ENCODE measurements at regions not wholly inside any gene's neighbourhood (a gene's known extent, or its start where the extent isn't known, plus 50 kb on each side); places are given as distances from the start of the nearest gene placed in this dataset.
A peak's percentile ranks its signal among the peaks of the same experiment; 100 is the strongest.

DNA sequence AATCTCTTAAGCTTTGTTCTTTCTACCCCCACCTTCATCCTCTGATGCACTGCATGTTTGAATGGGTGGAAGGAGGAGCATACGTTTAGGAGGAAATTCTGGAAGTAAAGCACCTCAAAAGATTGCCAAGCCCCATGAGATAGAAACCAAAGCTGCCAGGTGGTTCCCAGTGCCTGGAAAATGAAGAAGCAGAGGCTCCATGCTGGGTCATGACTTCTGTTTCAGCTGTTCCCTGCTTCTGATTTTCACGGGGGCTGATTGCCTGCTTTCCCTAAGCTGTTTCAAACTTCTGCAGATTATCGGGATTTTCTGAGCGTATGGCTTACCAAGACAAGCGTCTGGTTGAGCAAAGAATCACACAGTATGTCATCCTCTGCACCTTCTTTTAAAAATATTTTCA, 87.5 kb upstream of the SYNDIG1 start:
- peaks cover 4% of the 10 kb centered on the region for H3K27me3 Mint-ChIP-seq (ENCODE audit: unreplicated experiment)

GRCh38 chr20:24379484-24379927, 89.9 kb upstream of the SYNDIG1 start:
- peak overlapping the region; percentile 2 for H3K27ac Mint-ChIP-seq (ENCODE audit: unreplicated experiment)
- peaks cover 5% of the 10 kb centered on the region for H3K27me3 Mint-ChIP-seq (ENCODE audit: unreplicated experiment)
- peaks cover 31% of the 10 kb centered on the region for H3K4me1 Mint-ChIP-seq (ENCODE audit: low read depth, unreplicated experiment)
- peak overlapping the region; percentile 14 for H3K4me3 Mint-ChIP-seq (ENCODE audit: unreplicated experiment)
- no peaks in the 10 kb centered on the region for H3K36me3 Mint-ChIP-seq (ENCODE audit: unreplicated experiment)
- TF ChIP-seq, protein P1, sequence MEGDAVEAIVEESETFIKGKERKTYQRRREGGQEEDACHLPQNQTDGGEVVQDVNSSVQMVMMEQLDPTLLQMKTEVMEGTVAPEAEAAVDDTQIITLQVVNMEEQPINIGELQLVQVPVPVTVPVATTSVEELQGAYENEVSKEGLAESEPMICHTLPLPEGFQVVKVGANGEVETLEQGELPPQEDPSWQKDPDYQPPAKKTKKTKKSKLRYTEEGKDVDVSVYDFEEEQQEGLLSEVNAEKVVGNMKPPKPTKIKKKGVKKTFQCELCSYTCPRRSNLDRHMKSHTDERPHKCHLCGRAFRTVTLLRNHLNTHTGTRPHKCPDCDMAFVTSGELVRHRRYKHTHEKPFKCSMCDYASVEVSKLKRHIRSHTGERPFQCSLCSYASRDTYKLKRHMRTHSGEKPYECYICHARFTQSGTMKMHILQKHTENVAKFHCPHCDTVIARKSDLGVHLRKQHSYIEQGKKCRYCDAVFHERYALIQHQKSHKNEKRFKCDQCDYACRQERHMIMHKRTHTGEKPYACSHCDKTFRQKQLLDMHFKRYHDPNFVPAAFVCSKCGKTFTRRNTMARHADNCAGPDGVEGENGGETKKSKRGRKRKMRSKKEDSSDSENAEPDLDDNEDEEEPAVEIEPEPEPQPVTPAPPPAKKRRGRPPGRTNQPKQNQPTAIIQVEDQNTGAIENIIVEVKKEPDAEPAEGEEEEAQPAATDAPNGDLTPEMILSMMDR (IDR thresholded peaks at IDR 0.05; ENCODE audit: partially characterized antibody, unreplicated experiment), result no peak
- peaks cover 6% of the 10 kb centered on the region for H3K9me3 Mint-ChIP-seq (ENCODE audit: unreplicated experiment)
- DNase-seq, result peak; percentile 31

More for the DNA sequence above, 87.5 kb upstream of the SYNDIG1 start:
- Mint-ChIP-seq H3K27ac (ENCODE audit: unreplicated experiment) (no peak overlapping the region), H3K9me3 (ENCODE audit: unreplicated experiment) (peaks cover 6% of the 10 kb centered on the region), H3K4me1 (ENCODE audit: low read depth, unreplicated experiment) (peaks cover 31% of the 10 kb centered on the region), H3K36me3 (ENCODE audit: unreplicated experiment) (no peaks in the 10 kb centered on the region), H3K4me3 (ENCODE audit: unreplicated experiment) (no peak overlapping the region)
- TF ChIP-seq, protein P1 (IDR thresholded peaks at IDR 0.05; ENCODE audit: partially characterized antibody, unreplicated experiment), result no peak
- no peak for DNase-seq

DNA sequence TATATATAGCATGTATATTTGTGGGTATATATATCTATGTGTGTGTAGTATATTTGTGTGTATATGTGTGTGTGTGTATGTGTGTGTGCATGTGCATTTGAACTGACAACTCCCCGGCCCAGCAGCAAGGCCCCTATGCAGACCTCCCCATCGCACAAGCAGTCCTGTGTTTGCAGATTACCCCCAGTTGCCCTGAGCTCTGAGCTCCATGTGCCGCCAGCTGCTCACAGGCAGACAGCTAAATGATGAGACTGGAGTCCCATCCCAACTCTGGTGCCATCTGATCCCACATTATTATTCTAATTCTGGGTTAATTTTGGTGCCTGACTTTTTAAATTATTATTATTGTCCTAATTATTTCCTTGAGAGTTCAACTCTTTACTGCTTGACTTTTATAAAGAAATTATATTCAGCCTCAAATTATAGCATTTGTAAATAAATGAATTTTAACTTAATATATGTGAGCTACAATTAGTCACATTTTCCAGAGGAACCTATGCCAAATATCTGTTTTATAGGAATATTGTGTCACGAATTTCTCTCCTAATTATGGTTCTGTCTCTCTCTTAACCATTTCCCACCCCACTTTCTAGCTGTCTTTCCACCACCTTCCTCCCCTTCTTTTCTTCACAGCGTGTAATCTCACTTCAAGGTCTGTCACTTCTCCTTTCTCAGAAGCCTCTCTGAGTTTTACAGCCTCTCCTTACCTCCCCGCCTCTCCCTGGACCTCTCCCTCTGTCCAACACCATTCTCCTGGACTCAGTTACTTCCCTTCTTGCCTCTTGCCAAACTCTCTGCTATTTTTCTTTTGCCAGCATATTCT, 90.6 kb upstream of the SYNDIG1 start:
- TF ChIP-seq, protein P1 (IDR thresholded peaks at IDR 0.05; ENCODE audit: partially characterized antibody, unreplicated experiment), result no peak
- peak overlapping the region; percentile 52 for H3K27ac Mint-ChIP-seq (ENCODE audit: unreplicated experiment)
- peak; percentile 78 for DNase-seq
- H3K9me3 Mint-ChIP-seq (ENCODE audit: unreplicated experiment), result peaks cover 6% of the 10 kb centered on the region
- peaks cover 31% of the 10 kb centered on the region for H3K4me1 Mint-ChIP-seq (ENCODE audit: low read depth, unreplicated experiment)
- H3K36me3 Mint-ChIP-seq (ENCODE audit: unreplicated experiment), result no peaks in the 10 kb centered on the region
- H3K27me3 Mint-ChIP-seq (ENCODE audit: unreplicated experiment), result peaks cover 5% of the 10 kb centered on the region
- H3K4me3 Mint-ChIP-seq (ENCODE audit: unreplicated experiment), result peak overlapping the region; percentile 14

- H3K27ac Mint-ChIP-seq (ENCODE audit: unreplicated experiment), result no peak overlapping the region
- H3K27me3 Mint-ChIP-seq (ENCODE audit: unreplicated experiment), result peaks cover 5% of the 10 kb centered on the region
- H3K4me1 Mint-ChIP-seq (ENCODE audit: low read depth, unreplicated experiment), result peaks cover 26% of the 10 kb centered on the region
- peaks cover 6% of the 10 kb centered on the region for H3K9me3 Mint-ChIP-seq (ENCODE audit: unreplicated experiment)
- no peak for DNase-seq
- no peak overlapping the region for H3K4me3 Mint-ChIP-seq (ENCODE audit: unreplicated experiment)
- no peaks in the 10 kb centered on the region for H3K36me3 Mint-ChIP-seq (ENCODE audit: unreplicated experiment)
- TF ChIP-seq, protein P1 (IDR thresholded peaks at IDR 0.05; ENCODE audit: partially characterized antibody, unreplicated experiment), result no peak
These were observed 92.9 kb upstream of the SYNDIG1 start for GRCh38 chr20:24376311-24377099.
